HG02610 (cell line): ENCODE measurements at regions not wholly inside any gene's neighbourhood (a gene's known extent, or its start where the extent isn't known, plus 50 kb on each side); places are given as distances from the start of the nearest gene placed in this dataset.
A peak's percentile ranks its signal among the peaks of the same experiment; 100 is the strongest.

ENCODE experiments used
- ATAC-seq: cut with Tn5 transposase; IDR thresholded peaks from one replicate; pipeline ENCODE4 v1.9.1; 2021; ENCODE audit warnings: mild to moderate bottlenecking, moderate library complexity; ENCODE audit not compliant: unreplicated experiment

DNA sequence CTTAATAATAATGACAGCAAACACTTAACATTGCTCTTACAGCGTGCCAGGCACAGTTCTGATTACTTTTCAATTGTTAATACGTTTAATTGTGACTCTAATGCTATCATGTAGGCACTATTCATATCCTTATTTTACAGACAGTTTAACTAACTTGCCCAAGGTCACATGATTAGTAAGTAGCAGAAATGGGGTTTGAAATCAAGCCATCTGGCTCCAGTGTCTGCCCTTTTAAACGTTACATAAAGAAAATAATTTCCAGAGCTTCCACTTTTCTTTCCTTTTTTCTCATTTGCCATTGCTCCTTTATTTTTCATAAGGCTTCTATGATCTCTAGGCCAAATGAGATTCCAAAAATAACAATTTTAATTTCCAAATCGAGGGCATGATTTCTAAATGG is 50.6 kb upstream of the IKZF2 start:
- ATAC-seq, result no peak

DNA sequence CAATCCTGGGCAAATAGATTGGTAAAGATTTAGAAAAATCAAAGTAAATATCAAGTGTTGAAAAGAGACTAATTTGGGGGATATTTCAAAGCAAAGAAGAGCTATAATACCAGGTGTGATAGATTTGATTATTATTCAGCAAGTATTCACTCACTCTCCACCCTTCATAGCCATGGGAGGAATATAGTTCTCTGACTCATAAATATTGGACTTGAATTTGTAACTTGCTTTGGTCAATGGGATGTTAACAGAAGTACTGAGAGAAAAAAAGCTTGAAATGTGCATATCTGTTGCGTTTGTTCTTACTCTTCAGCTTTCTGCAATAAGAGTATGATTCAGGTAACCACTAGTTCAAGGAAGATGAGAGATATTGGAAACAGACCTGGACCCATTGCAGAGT is 54.5 kb upstream of the IKZF2 start:
- ATAC-seq, result no peak

DNA sequence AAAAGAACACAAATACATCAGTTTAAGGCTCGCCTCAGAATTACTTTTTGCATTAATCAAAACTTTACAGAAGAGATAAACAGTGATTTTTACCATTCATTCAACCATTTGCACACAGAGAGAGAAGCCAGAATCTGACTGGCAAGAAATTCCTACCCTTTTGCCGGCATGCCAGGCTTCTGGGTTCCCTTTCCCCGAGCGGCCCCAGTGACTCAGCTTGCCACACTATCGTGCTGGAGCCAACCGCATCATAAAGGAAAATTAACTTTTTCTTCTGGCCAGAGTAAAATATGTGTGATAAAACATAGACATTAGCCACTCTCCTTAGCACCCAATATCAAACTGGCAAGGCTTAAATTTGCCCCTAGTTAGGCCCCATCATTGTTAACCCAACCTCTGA is 61.8 kb upstream of the IKZF2 start:
- ATAC-seq, result no peak

DNA sequence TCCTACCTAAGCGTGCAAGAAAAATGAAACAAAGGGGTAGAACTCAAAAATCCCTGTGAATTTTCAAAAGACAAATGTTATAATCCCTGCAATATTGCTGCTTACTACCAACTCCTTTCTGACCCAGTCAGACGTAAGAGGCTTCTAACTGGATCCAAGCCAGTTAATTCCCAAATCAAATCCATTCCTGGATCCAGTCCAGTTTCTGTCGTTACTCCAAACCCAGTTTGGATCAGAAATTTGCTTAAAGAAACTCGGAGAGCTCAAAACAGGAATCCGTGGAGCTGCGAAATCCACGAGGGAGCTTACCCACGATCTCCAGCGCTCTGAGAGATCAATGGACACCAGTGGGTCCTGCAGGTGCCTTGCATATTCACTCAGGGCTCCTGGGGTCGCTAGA is 62.8 kb upstream of the IKZF2 start:
- ATAC-seq, result no peak

DNA sequence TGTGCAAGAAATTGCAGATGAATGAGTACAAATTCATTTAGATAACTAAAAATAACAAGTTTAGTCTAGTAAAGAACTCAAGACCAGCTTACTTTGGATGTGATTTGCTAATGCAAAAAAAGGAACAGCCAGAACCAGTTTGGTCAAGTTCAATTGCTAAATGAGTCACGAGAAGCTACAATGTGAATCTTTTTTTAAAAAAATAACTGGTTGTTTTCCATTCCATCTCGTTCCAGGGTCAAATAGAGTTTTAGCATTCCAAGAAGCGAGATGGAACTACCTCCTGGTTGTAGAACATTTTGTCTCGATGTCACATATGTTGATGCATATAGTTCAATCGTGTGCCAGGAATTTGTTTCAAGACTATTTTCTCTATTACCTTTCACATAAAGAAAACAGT is 65.0 kb upstream of the IKZF2 start:
- no peak for ATAC-seq

DNA sequence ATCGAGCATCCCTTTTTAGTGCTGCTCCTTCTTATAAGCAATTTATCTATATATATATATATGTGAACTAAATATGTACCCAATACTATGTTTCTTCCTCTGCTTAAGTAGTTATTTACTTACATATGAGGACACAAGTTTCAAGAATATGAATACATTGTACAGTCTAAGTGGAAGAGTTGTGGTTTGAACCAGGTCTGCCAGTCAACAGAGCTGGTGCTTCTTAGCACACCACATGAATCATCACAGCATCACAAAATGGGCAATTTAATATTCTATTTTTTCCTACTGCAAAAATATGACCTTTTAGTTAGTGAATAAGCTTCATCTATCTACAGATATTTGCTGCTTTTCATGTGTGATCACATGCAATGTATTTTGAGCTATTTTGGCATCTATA is 64.4 kb upstream of the SPAG16 start:
- no peak for ATAC-seq

DNA sequence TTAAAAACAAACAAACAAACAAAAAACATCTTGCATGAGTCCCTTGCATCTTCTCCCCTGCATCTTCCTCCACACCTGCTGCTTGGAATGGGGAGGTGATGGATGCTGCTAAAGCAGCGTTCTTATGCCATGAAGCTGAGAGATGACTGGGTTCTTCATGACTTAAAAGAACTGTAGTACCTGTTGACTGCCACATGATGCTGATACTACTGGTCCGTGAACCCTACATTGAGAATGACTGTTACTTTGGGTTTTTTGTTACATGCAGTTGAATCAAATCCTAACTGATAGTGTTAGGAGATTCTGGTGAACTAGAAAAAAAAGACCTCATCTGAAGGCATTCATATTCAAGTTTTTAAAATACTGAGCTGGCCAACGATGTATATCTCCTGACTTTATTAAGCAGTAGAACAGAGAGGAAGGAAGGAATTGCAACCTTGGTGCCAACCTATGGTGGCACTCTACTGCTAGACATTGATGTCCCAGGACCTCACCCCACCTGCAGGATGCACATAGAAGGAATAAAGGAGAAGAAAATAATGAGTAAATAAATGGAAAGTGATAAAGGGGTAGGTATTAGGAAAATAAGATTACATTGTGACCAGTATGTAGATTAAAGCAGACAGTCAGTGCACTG is 63.2 kb upstream of the SPAG16 start:
- ATAC-seq, result peak; percentile 49

DNA sequence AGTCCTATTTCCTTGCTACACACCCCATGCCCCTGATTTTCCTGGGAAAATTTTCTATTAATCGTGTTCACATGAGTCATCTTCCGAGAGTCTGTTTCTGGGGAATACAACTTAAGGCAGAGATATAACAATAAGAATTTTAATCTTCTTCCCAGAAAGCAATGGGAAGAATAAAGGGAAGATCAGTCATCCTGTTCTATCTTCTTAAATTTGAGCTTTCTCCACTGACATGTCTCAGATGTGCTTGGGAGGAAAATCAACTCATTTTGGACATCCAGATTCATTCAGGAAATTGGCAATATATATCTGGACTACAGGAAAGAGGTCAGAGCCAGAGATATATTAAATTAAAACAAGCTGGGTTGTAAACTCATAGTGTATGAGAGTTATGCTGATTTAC is 62.3 kb upstream of the SPAG16 start:
- no peak for ATAC-seq

DNA sequence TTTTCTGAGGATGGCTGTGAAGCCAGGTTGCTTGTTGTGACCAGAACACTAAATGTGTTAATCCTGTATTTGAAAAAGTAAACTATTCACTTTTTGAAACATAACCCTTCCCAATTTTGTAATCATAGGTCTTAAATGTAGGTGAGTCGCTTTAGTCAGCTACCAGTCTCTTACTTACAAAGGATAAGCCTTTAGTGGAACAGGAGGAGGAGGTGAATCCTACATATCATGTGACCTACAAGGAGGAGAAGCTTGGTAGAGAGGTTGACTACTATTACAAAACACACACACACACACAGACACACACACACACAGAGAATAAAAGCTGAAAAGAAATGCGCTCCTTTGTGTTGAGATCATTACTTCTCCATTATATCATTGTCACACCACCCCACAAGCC is 59.9 kb upstream of the SPAG16 start:
- no peak for ATAC-seq

DNA sequence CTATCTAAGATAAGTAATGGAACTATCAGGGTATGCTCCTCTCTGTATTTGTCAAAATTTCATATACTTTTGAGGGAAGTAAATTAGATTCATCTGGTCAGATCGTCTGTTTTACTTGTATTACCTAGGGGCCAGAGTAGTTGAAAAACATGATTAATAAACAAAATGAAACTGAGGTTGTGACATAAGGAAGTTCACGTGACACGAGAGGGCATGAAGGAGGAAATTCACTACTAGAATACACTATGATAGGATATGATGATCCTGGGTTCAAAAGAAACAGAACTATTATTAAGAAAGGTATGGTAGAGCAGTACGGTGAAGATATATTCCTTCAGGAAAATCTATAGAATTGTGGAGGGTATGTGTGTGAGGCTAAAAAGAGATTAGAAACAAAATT is 58.4 kb upstream of the SPAG16 start:
- ATAC-seq, result no peak

DNA sequence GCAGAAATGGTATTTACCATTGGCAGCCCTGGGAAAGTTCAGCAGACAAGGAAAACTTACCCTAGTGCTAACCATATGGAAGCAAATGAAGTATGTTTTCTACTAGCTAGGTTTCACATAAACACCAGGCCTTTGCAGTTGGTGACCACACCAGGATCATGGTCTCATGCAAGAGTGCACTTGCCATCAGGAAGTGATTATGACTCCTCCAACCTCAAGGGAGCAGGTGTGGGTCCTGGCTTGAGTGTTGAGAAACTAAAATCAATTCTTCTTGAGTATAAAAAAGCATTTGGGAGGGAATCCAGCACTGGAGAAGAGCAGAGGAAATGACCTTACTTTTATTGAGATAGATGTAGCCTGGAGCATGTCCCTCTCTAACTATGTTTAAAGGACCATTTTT is 56.8 kb upstream of the SPAG16 start:
- peak; percentile 92 for ATAC-seq

DNA sequence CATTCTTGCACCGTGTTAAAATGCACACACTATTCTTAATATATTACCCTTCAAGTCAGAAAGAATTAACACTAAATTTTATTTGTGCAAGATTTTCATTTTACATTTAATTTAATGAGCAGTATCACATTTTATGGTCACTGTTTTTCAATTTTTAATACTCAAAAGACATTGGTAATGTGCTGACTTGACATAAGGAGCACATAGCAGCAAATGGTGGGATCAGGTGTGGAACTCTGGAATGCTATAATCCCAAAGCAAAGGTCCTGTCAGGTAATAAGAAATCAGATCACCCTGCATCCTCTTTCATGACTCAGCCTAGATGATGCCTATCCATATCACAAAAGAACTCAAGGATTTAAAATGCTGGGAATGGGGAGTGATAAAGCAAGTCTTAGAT is 55.6 kb upstream of the SPAG16 start:
- ATAC-seq, result no peak

DNA sequence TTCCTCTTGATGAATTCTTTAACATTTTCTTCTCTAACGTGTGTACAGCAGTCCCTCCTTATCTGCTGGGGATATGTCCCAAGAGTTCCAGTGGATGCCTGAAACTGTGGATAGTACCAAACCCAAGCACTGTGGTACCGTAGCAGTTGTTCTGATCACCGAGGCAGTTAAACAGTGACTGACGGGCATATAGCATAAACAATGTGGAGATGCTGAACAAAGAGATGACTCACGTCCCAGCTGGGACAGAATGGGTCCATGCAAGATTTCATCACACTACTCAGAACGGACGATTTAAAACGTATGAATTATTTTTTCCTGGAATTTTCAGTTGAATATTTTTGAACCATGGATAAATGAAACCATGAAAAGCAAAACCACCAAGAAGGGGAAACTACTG is 54.5 kb upstream of the SPAG16 start:
- ATAC-seq, result peak; percentile 33

DNA sequence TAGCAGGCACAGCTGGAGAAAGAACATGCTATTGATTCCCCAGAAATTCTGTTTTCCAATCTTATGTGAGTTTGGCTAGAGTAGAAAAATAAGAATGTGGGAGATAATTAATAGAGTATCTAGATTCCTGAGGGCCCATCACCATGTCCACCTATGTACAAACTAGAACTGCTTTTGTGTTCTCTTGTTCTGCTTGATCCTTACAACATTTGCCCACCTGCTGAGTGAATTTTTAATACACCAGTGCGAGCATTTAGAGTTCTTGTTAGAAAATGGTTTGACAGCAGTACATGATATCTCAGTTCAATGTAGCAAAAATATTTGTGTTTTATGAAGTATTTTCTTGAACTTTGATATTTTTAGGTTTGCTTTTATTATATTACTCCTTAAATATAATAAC is 52.3 kb upstream of the SPAG16 start:
- ATAC-seq, result no peak

DNA sequence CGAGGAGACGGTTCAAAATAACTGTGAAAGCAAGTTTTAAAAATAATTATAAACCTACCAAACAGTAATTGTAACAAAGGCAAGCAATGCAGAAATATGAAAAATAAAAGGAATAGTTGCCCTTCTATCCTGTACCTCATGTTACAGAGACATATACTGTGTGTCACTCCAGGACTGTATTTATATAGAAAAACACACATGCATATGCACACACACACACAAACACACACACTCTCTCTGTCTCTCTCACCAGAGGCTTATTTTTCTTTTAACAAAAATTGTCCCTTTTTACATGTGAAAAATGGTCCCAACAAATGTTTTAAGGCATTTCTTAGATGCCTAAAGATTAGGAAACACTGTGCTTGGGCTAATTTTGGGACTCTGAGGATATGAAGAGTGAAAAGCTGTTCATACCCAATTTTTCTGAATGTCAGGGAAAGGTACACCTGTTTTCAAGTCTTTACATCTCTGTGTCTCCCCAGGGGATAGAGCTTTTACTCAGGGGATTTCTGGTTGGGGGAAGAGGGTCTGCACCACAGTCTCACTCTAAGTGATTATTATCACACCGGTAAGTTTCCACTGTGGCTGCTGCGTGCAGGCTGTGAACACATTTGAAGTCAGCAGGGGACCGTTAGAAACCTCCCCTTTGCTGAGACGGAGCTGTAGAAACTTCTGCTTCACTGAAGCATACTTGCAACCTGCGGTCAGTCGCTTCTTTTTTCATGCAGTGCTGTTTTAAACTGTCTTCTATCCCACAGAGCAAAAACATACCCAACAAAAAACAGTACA is 51.4 kb upstream of the SPAG16 start:
- peak; percentile 90 for ATAC-seq

DNA sequence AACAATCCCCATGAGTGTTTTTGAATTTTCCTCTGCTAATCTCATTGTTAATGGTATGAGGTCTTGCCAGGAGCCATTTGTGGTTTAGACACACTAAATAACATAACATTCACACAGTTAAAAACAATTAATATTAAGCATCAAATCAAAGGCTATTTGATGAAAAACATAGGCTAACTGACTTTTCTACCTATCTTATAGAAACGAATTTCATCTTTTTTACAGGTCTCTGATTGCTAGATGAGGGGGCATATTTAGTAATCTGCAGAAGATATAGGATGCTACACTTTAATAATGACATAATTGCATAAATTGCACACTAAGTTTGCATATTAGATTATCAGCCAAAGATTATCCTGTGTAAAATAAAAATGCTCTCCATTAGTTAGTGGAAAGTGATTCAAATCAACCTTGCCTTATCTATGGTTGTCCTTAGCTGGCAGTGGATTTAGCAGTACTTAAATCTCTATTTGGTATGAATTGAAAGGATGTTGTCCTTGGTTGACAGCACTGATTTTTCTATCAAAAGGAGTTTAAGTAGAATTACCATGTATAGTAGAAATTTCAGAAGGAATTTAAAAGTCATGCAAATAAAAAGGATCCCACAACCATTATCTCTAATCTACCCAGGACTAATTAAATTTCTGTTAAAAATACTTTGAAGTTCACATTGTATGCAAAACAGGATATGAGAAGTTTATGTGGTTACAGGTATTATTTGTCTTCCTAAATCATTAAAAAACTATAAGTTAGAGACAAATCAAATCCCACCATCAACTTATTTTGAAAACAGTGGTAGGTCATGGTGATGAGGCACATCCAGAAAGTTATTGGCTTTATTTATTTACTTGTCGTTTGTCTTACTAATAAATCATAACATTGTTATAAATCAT is 50.6 kb upstream of the SPAG16 start:
- ATAC-seq, result no peak
